Stimulated activated effector memory CD8-positive, alpha-beta T cell treated with anti-CD3 and anti-CD28 coated beads, Interleukin-12 subunit alpha, Interleukin-12 subunit beta, amount 100 ng/mL, for 72 hours (primary cell): ENCODE measurements at regions not wholly inside any gene's neighbourhood (a gene's known extent, or its start where the extent isn't known, plus 50 kb on each side); places are given as distances from the start of the nearest gene placed in this dataset.
"Not testable (repeated sequence)": the region's sequence is repeated elsewhere in the genome, so short reads cannot be mapped to it uniquely, and the experiment has no call there.

ENCODE experiments used
- ATAC-seq: fragments of 150-1000 bp; cut with Tn5 transposase; 2 replicates; pipeline ENCODE4 v1.10.0; 2021
- DNase-seq, 2 donors: peaks; one replicate each; pipeline ENCODE4 v3.0.0; 2021 to 2022; ENCODE audit warnings: low spot score in 2 of 2
- H3K27ac Mint-ChIP-seq: one replicate; pipeline ENCODE4 v1.8.0; 2022; ENCODE audit warnings: mild to moderate bottlenecking, mixed read lengths
- H3K36me3 Mint-ChIP-seq: one replicate; pipeline ENCODE4 v1.8.0; 2022; ENCODE audit warnings: mild to moderate bottlenecking, mixed read lengths
- H3K4me1 Mint-ChIP-seq: one replicate; pipeline ENCODE4 v1.8.0; 2022; ENCODE audit warnings: mixed read lengths
- H3K4me3 Mint-ChIP-seq: one replicate; pipeline ENCODE4 v1.8.0; 2022; ENCODE audit warnings: mild to moderate bottlenecking, mixed read lengths
- H3K9me3 Mint-ChIP-seq: one replicate; pipeline ENCODE4 v1.8.0; 2022; ENCODE audit warnings: mixed read lengths

- H3K4me3 Mint-ChIP-seq: no peak overlapping the region
- H3K4me1 Mint-ChIP-seq: no peaks in the 10 kb centered on the region
- ATAC-seq: no peak
- no peaks in the 10 kb centered on the region for H3K36me3 Mint-ChIP-seq
- no peak for DNase-seq
- no peak overlapping the region for H3K27ac Mint-ChIP-seq
- peaks cover 10% of the 10 kb centered on the region for H3K9me3 Mint-ChIP-seq
These were observed 181.5 kb upstream of the SCN7A start for GRCh38 chr2:166675553-166675952.

GRCh38 chr2:166673986-166674385, 179.9 kb upstream of the SCN7A start:
- H3K4me3 Mint-ChIP-seq: no peak overlapping the region
- no peaks in the 10 kb centered on the region for H3K36me3 Mint-ChIP-seq
- no peak for ATAC-seq
- H3K9me3 Mint-ChIP-seq: peaks cover 11% of the 10 kb centered on the region
- DNase-seq: no peak
- H3K27ac Mint-ChIP-seq: no peak overlapping the region
- H3K4me1 Mint-ChIP-seq: no peaks in the 10 kb centered on the region

GRCh38 chr2:166671801-166672200, 177.8 kb upstream of the SCN7A start:
- no peak for DNase-seq
- Mint-ChIP-seq H3K4me1 (no peaks in the 10 kb centered on the region), H3K4me3 (no peak overlapping the region), H3K36me3 (no peaks in the 10 kb centered on the region), H3K27ac (no peak overlapping the region), H3K9me3 (peaks cover 17% of the 10 kb centered on the region)
- no peak for ATAC-seq

- Mint-ChIP-seq H3K4me3 (no peak overlapping the region), H3K27ac (no peak overlapping the region), H3K4me1 (no peaks in the 10 kb centered on the region), H3K9me3 (peaks cover 18% of the 10 kb centered on the region), H3K36me3 (no peaks in the 10 kb centered on the region)
- ATAC-seq (no peak), DNase-seq (no peak)
These were observed 177.2 kb upstream of the SCN7A start for GRCh38 chr2:166671235-166671634.

- peaks cover 15% of the 10 kb centered on the region for H3K9me3 Mint-ChIP-seq
- DNase-seq (no peak), ATAC-seq (no peak)
- H3K27ac Mint-ChIP-seq: no peak overlapping the region
- no peaks in the 10 kb centered on the region for H3K4me1 Mint-ChIP-seq
- H3K36me3 Mint-ChIP-seq: no peaks in the 10 kb centered on the region
- no peak overlapping the region for H3K4me3 Mint-ChIP-seq
These were observed 172.2 kb upstream of the SCN7A start for GRCh38 chr2:166665991-166666940.

- Mint-ChIP-seq H3K4me3 (no peak overlapping the region), H3K27ac (no peak overlapping the region), H3K4me1 (no peaks in the 10 kb centered on the region), H3K36me3 (no peaks in the 10 kb centered on the region), H3K9me3 (peaks cover 16% of the 10 kb centered on the region)
- no peak for ATAC-seq
- no peak for DNase-seq
These were observed 167.8 kb upstream of the SCN7A start for GRCh38 chr2:166661824-166662223.

- no peak for DNase-seq
- H3K27ac Mint-ChIP-seq: no peak overlapping the region
- no peak for ATAC-seq
- H3K4me3 Mint-ChIP-seq: no peak overlapping the region
- H3K9me3 Mint-ChIP-seq: peaks cover 18% of the 10 kb centered on the region
- no peaks in the 10 kb centered on the region for H3K4me1 Mint-ChIP-seq
- no peaks in the 10 kb centered on the region for H3K36me3 Mint-ChIP-seq
These were observed 167.3 kb upstream of the SCN7A start for GRCh38 chr2:166661391-166661790.

- H3K36me3 Mint-ChIP-seq: no peaks in the 10 kb centered on the region
- H3K4me3 Mint-ChIP-seq: no peak overlapping the region
- peaks cover 21% of the 10 kb centered on the region for H3K9me3 Mint-ChIP-seq
- DNase-seq (no peak), ATAC-seq (no peak)
- no peaks in the 10 kb centered on the region for H3K4me1 Mint-ChIP-seq
- no peak overlapping the region for H3K27ac Mint-ChIP-seq
These were observed 164.9 kb upstream of the SCN7A start for GRCh38 chr2:166658901-166659300.

- Mint-ChIP-seq H3K9me3 (peaks cover 18% of the 10 kb centered on the region), H3K4me1 (no peaks in the 10 kb centered on the region), H3K36me3 (no peaks in the 10 kb centered on the region), H3K4me3 (no peak overlapping the region), H3K27ac (no peak overlapping the region)
- ATAC-seq: no peak
- no peak for DNase-seq
These were observed 159.2 kb upstream of the SCN7A start for GRCh38 chr2:166653185-166653813.

- no peak overlapping the region for H3K27ac Mint-ChIP-seq
- peaks cover 13% of the 10 kb centered on the region for H3K9me3 Mint-ChIP-seq
- no peaks in the 10 kb centered on the region for H3K36me3 Mint-ChIP-seq
- DNase-seq (no peak), ATAC-seq (no peak)
- no peak overlapping the region for H3K4me3 Mint-ChIP-seq
- H3K4me1 Mint-ChIP-seq: no peaks in the 10 kb centered on the region
These were observed 157.9 kb upstream of the SCN7A start for GRCh38 chr2:166651991-166652390.

GRCh38 chr2:166651080-166651675, 157.1 kb upstream of the SCN7A start:
- Mint-ChIP-seq H3K9me3 (peaks cover 13% of the 10 kb centered on the region), H3K27ac (no peak overlapping the region), H3K36me3 (no peaks in the 10 kb centered on the region), H3K4me3 (no peak overlapping the region), H3K4me1 (no peaks in the 10 kb centered on the region)
- no peak for DNase-seq
- ATAC-seq: no peak

GRCh38 chr2:166647935-166648334, 153.9 kb upstream of the SCN7A start:
- ATAC-seq (no peak), DNase-seq (no peak)
- H3K36me3 Mint-ChIP-seq: no peaks in the 10 kb centered on the region
- H3K9me3 Mint-ChIP-seq: peaks cover 10% of the 10 kb centered on the region
- no peak overlapping the region for H3K4me3 Mint-ChIP-seq
- H3K27ac Mint-ChIP-seq: no peak overlapping the region
- no peaks in the 10 kb centered on the region for H3K4me1 Mint-ChIP-seq

- Mint-ChIP-seq H3K27ac (no peak overlapping the region), H3K36me3 (no peaks in the 10 kb centered on the region), H3K4me1 (no peaks in the 10 kb centered on the region), H3K4me3 (no peak overlapping the region), H3K9me3 (peaks cover 16% of the 10 kb centered on the region)
- DNase-seq: no peak
- no peak for ATAC-seq
These were observed 149.9 kb upstream of the SCN7A start for GRCh38 chr2:166643980-166644379.

GRCh38 chr2:166641516-166641915, 147.5 kb upstream of the SCN7A start:
- H3K9me3 Mint-ChIP-seq: peaks cover 19% of the 10 kb centered on the region
- not testable (repeated sequence) for H3K27ac Mint-ChIP-seq, H3K4me1 Mint-ChIP-seq, DNase-seq, ATAC-seq, H3K36me3 Mint-ChIP-seq, H3K4me3 Mint-ChIP-seq

- no peaks in the 10 kb centered on the region for H3K4me1 Mint-ChIP-seq
- DNase-seq (no peak), ATAC-seq (no peak)
- H3K36me3 Mint-ChIP-seq: no peaks in the 10 kb centered on the region
- H3K9me3 Mint-ChIP-seq: peaks cover 16% of the 10 kb centered on the region
- H3K27ac Mint-ChIP-seq: no peak overlapping the region
- H3K4me3 Mint-ChIP-seq: no peak overlapping the region
These were observed 143.0 kb upstream of the SCN7A start for GRCh38 chr2:166637051-166637450.

- no peaks in the 10 kb centered on the region for H3K4me1 Mint-ChIP-seq
- no peak overlapping the region for H3K4me3 Mint-ChIP-seq
- H3K9me3 Mint-ChIP-seq: peaks cover 11% of the 10 kb centered on the region
- DNase-seq (no peak), ATAC-seq (no peak)
- H3K27ac Mint-ChIP-seq: no peak overlapping the region
- no peaks in the 10 kb centered on the region for H3K36me3 Mint-ChIP-seq
These were observed 140.7 kb upstream of the SCN7A start for GRCh38 chr2:166634706-166635105.
